Thyroid gland (tissue), 4 donors: ENCODE measurements at regions not wholly inside any gene's neighbourhood (a gene's known extent, or its start where the extent isn't known, plus 50 kb on each side); places are given as distances from the start of the nearest gene placed in this dataset.
"Not testable (repeated sequence)": the region's sequence is repeated elsewhere in the genome, so short reads cannot be mapped to it uniquely, and the experiment has no call there.

Source experiments
- DNase-seq, 2 donors: peaks; one replicate each; pipeline ENCODE4 v3.0.0-alpha.2; 2019
- H3K27ac ChIP-seq, 3 donors: fragments of 200-600 bp; sonication (generic); 1 replicate in 2 of 3; 2 replicates in 1 of 3; pipeline ENCODE4 v1.5.1; 2016 to 2019; ENCODE audit warnings: mild to moderate bottlenecking in 1 of 3, moderate library complexity in 1 of 3
- H3K27me3 ChIP-seq: fragments of 200-600 bp; sonication (generic); one replicate; pipeline ENCODE4 v1.5.1; 2019
- H3K36me3 ChIP-seq, 2 donors: fragments of 200-600 bp; sonication (generic); one replicate each; pipeline ENCODE4 v1.5.1; 2016 to 2019
- H3K4me1 ChIP-seq, 2 donors: fragments of 200-600 bp; sonication (generic); one replicate each; pipeline ENCODE4 v1.5.1; 2017 to 2019
- H3K4me3 ChIP-seq, 3 donors: fragments of 200-600 bp; sonication (generic); replicated peaks in 1 of 3; 1 replicate in 2 of 3; 2 replicates in 1 of 3; pipeline ENCODE4 v1.5.1; 2016; ENCODE audit warnings: mild to moderate bottlenecking in 1 of 3
- H3K9me3 ChIP-seq: fragments of 200-600 bp; sonication (generic); one replicate; pipeline ENCODE4 v1.5.1; 2017
- POLR2A ChIP-seq, 2 donors: fragments of 450-650 bp; IDR thresholded peaks; one replicate each; pipeline ENCODE4 v1.6.1; 2017; ENCODE audit warnings: antibody characterized with exemption in 2 of 2, mild to moderate bottlenecking in 2 of 2, moderate library complexity in 1 of 2
- WGBS, 2 donors: methylation state at CpG; one replicate each; pipeline ENCODE4 v1.1.5; 2017; 5-methylcytosine and 5-hydroxymethylcytosine counted together
- intact Hi-C: fragments of 100-400 bp; cut with DNase I; formaldehyde crosslinking; loops from one replicate; pipeline ENCODE4 v1.15.1; 2023
- TF ChIP-seq, protein P1 (sequence below), 6 experiments: fragments of 200-600 bp in 3 of 6; fragments of 450-650 bp in 3 of 6; sonication (generic) in 3 of 6; IDR thresholded peaks; one replicate each; pipeline ENCODE4 v1.5.1; 2016 to 2019; ENCODE audit warnings: antibody characterized with exemption in 6 of 6, mild to moderate bottlenecking in 2 of 6, inconsistent platforms in 1 of 6, moderate library complexity in 1 of 6

DNA sequence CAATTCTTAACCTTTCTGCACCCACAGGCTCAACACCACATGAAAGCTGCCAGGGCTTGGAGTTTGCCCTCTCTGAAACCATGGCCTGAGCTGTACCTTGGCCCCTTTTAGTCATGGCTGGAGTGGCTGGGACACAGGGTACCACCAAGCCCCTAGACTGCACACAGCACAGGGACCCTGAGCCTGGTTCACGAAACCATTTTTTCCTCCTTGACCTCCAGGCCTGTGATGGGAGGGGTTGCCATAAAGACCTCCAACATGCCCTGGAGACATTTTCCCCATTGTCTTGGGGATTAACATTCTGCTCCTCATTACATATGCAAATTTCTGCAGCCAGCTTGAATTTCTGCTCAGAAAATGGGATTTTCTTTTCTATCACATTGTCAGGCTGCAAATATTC is 113.4 kb downstream of the XPNPEP1 start:
- intact Hi-C loops, H3K36me3 ChIP-seq, DNase-seq, H3K9me3 ChIP-seq, H3K27me3 ChIP-seq, H3K4me1 ChIP-seq, H3K4me3 ChIP-seq, H3K27ac ChIP-seq: not testable (repeated sequence)
- WGBS, 2 donors: 75 to 100% methylated on average over 1 of the region's 1 CpG

DNA sequence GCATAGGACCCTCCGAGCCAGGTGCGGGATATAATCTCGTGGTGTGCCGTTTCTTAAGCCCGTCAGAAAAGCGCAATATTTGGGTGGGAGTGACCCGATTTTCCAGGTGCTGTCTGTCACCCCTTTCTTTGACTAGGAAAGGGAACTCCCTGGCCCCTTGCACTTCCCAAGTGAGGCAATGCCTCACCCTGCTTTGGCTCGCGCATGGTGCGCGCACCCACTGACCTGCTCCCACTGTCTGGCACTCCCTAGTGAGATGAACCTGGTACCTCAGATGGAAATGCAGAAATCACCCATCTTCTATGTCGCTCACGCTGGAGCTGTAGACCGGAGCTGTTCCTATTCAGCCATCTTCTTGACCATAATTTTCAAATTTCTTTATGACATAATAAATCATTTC is 122.1 kb downstream of the XPNPEP1 start:
- intact Hi-C loops: not testable (repeated sequence)

DNA sequence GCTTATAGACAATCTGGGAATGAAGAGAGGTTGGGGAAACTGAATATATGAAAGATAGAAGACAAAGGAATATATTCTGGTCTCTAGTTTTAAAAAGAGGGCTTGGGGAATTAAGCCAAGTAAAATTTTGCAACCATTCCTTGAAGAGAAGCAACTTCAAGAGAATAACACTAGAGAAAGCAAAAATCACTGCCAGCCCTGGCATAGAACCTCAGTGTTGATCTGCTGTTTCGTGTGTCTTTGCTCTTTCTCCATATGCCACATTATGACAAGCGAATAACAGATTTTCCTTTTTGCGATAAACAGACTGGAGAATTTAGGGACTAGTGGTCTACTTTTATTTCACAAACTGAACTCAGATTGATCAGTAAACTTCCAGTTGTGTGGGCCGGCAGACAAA is 132.7 kb downstream of the XPNPEP1 start:
- WGBS, 2 donors: 67 to 72% methylated on average over 4 of the region's 4 CpGs
- intact Hi-C loops: no loop called here

More for the DNA sequence above, 122.1 kb downstream of the XPNPEP1 start:
- 94% methylated on average over 11 to 14 of the region's 14 CpGs for WGBS, 2 donors
- not testable (repeated sequence) for H3K4me3 ChIP-seq, H3K9me3 ChIP-seq, H3K4me1 ChIP-seq, H3K27me3 ChIP-seq, H3K27ac ChIP-seq, H3K36me3 ChIP-seq, DNase-seq

DNA sequence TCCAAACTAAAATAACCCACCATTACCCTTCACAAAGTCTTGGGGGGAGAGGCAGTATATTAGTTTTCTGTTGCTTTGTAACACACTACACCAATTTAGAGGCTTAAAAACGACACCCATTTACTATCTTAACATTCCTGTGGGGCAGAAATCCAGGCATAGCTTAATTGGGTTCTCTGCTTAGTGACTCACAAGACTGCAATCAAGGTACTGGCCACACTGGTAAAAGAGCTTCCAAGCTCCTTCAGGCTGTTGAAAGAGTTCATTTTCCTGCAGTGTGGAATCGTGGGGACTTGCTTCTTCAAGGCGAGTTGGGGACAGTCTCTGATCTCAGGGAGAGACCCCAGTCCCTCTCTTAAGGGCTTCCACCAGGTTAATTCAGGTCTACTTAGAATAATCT is 139.1 kb downstream of the XPNPEP1 start:
- no peaks in the 10 kb centered on the region for H3K27me3 ChIP-seq
- H3K27ac ChIP-seq: no peak overlapping the region
- H3K9me3 ChIP-seq: no peaks in the 10 kb centered on the region
- DNase-seq: no peak
- no peak overlapping the region for H3K4me3 ChIP-seq
- no peaks in the 10 kb centered on the region for H3K36me3 ChIP-seq
- 77 to 84% methylated on average over 3 of the region's 3 CpGs for WGBS, 2 donors
- no peak for TF ChIP-seq POLR2A (IDR thresholded peaks at IDR 0.05)
- TF ChIP-seq, protein P1, sequence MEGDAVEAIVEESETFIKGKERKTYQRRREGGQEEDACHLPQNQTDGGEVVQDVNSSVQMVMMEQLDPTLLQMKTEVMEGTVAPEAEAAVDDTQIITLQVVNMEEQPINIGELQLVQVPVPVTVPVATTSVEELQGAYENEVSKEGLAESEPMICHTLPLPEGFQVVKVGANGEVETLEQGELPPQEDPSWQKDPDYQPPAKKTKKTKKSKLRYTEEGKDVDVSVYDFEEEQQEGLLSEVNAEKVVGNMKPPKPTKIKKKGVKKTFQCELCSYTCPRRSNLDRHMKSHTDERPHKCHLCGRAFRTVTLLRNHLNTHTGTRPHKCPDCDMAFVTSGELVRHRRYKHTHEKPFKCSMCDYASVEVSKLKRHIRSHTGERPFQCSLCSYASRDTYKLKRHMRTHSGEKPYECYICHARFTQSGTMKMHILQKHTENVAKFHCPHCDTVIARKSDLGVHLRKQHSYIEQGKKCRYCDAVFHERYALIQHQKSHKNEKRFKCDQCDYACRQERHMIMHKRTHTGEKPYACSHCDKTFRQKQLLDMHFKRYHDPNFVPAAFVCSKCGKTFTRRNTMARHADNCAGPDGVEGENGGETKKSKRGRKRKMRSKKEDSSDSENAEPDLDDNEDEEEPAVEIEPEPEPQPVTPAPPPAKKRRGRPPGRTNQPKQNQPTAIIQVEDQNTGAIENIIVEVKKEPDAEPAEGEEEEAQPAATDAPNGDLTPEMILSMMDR (IDR thresholded peaks at IDR 0.05): no peak
- no peaks in the 10 kb centered on the region for H3K4me1 ChIP-seq
- intact Hi-C loops: no loop called here

More for the DNA sequence above, 132.7 kb downstream of the XPNPEP1 start:
- TF ChIP-seq POLR2A (IDR thresholded peaks at IDR 0.05): no peak
- TF ChIP-seq, protein P1 (IDR thresholded peaks at IDR 0.05): no peak
- Histone ChIP-seq H3K27me3 (no peaks in the 10 kb centered on the region), H3K27ac (no peak overlapping the region), H3K4me1 (no peaks in the 10 kb centered on the region), H3K4me3 (no peak overlapping the region), H3K36me3 (no peaks in the 10 kb centered on the region), H3K9me3 (no peaks in the 10 kb centered on the region)
- peak in 1 of 2 donors; percentile 15 for DNase-seq

DNA sequence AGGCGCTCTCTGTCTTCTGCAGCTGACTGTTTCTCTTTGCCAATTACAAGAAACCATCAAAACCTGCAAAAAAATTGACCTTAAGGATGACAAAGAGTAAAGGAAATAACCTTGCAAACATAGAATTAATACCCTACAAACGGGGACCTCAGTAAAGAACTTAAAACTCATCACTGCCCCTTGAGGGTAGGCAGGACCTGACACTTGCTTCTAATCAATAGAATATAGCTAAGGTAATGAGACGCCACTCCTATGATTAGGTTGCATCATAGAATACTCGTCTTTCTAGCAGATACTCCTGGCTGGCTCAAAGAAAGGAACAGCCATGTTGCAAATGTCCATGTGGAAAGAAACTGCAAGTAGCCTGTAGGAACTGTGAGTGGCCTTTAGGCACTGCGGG is 140.0 kb downstream of the XPNPEP1 start:
- H3K36me3 ChIP-seq: no peaks in the 10 kb centered on the region
- 91 to 92% methylated on average over 5 of the region's 5 CpGs for WGBS, 2 donors
- no peaks in the 10 kb centered on the region for H3K4me1 ChIP-seq
- H3K27me3 ChIP-seq: no peaks in the 10 kb centered on the region
- H3K27ac ChIP-seq: no peak overlapping the region
- no peak overlapping the region for H3K4me3 ChIP-seq
- no peak for DNase-seq
- no peaks in the 10 kb centered on the region for H3K9me3 ChIP-seq
- intact Hi-C loops: no loop called here
- TF ChIP-seq, protein P1 (IDR thresholded peaks at IDR 0.05): no peak
- no peak for TF ChIP-seq POLR2A (IDR thresholded peaks at IDR 0.05)

DNA sequence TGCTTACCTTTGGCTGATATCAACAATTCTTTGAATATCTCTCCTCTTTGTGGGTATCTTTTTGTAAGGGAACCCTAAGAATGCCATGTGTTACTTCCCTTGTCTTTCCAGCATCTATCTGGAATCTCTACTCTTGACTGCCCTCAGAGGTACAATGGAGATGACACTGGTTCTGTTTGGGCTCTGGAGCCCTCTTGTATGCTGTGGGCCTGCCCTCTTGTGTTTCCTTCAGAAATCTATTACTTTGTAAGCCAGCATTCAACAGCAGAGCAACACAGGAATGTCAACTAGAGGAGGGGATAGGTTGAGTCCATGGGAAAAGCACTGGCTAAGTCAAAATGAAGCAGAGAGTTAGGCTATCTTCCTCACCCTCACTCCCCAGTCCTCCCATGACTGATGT is 142.3 kb downstream of the XPNPEP1 start:
- Histone ChIP-seq H3K36me3 (no peaks in the 10 kb centered on the region), H3K4me1 (no peaks in the 10 kb centered on the region), H3K27me3 (no peaks in the 10 kb centered on the region), H3K4me3 (no peak overlapping the region), H3K27ac (no peak overlapping the region), H3K9me3 (no peaks in the 10 kb centered on the region)
- DNase-seq: no peak
- intact Hi-C loops: no loop called here
- TF ChIP-seq POLR2A (IDR thresholded peaks at IDR 0.05): no peak
- TF ChIP-seq, protein P1 (IDR thresholded peaks at IDR 0.05): no peak
